SK-N-MC (cell line): ENCODE measurements at regions not wholly inside any gene's neighbourhood (a gene's known extent, or its start where the extent isn't known, plus 50 kb on each side); places are given as distances from the start of the nearest gene placed in this dataset.

ENCODE experiments used
- EZH2 ChIP-seq: fragments of 200-600 bp; sonication (generic); IDR thresholded peaks from one replicate; pipeline ENCODE4 v1.6.1; 2017; ENCODE audit warnings: antibody characterized with exemption
- FOXP2 ChIP-seq: optimal IDR thresholded peaks from 2 replicates; pipeline ENCODE3; 2011; ENCODE audit warnings: mild to moderate bottlenecking, moderate library complexity; ENCODE audit not compliant: insufficient read depth; ENCODE audit errors: extremely low read length, control extremely low read depth
- POLR2AphosphoS5 ChIP-seq: IDR thresholded peaks from 2 replicates; pipeline ENCODE4 v1.6.1; 2012; ENCODE audit warnings: mild to moderate bottlenecking, low read depth, low read length, borderline replicate concordance

GRCh38 chr13:60324131-60324530, 72.9 kb upstream of the TDRD3 start:
- TF ChIP-seq EZH2 (no peak), POLR2AphosphoS5 (no peak), FOXP2 (no peak)
